ENCODE measurements at regions not wholly inside any gene's neighbourhood (a gene's known extent, or its start where the extent isn't known, plus 50 kb on each side); places are given as distances from the start of the nearest gene placed in this dataset.

DNA sequence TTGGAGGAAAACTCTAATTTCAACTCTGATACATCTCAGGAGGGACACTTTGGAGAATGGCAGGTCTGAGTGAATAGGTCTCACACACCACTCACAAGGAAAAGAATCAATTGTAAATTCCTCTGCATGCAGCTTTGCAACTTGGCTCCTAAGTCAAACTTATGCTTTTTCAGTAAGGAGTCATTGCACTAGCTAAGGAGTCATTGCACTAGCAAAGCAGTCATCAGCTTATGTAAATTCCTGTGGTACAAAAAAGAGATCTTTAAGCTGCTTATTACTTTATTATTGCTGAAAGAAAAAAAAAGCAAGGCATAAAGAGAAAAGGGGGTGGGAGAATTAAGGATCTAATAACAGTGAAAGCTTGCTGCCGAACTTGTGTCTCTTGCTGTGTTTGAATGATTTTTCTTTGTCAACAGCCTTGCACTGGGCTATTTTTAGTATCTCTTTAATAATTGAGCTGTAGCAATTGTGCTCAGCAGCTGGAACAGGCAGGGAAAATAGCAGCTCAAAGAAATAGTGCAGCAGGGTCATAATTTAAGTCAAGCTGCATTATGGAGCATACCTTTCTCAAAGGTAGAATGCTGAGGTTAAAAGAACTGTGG lies 154.3 kb upstream of the ARPP21 start:
- DNase-seq (ENCODE audit: low spot score): no peak

- no peak for DNase-seq (ENCODE audit: low spot score)
These were observed 153.0 kb upstream of the ARPP21 start for GRCh38 chr3:35486295-35486694.

- no peak for DNase-seq (ENCODE audit: low spot score)
These were observed 151.9 kb upstream of the ARPP21 start for GRCh38 chr3:35487376-35487775.

GRCh38 chr3:35488526-35488925 lies 150.8 kb upstream of the ARPP21 start:
- no peak for DNase-seq (ENCODE audit: low spot score)

- DNase-seq (ENCODE audit: low spot score): no peak
These were observed 146.5 kb upstream of the ARPP21 start for GRCh38 chr3:35492841-35493240.

- no peak for DNase-seq (ENCODE audit: low spot score)
These were observed 140.7 kb upstream of the ARPP21 start for GRCh38 chr3:35498506-35499210.

DNA sequence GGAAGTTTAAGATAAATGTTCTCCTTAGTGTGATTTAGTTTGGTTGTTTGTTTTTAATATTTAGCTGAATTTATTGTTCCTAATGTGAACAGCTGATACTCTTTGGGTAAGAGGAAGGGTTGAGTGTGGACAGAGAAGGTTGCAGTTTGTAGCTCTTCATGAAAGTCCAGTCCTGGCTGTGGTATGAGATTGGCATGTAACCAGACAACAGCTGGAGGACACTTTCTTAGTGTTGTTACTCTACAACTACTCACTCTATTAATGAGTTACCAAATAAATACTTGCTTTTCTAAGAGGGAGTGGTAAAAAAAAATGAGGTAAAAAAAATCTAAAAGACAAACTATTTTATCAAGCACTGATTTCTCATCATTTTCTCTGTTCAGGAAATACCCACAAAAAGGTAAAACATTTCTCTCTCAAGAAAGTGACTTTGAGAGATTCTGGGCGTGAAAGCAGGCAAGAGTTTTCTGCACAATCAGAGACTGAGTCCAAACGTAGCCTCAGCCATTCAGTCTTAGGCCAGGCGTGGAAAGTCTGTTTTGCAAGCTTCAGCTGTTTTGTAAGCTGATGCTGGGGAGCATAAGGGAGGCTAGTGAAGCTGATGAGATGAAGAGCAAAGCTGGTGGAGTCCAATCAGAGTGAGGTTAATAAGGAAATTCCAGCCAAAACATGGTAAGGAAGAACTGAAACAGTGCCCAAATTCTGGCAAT lies 138.5 kb upstream of the ARPP21 start:
- no peak for DNase-seq (ENCODE audit: low spot score)

GRCh38 chr3:35502699-35503098 lies 136.6 kb upstream of the ARPP21 start:
- no peak for DNase-seq (ENCODE audit: low spot score)

DNA sequence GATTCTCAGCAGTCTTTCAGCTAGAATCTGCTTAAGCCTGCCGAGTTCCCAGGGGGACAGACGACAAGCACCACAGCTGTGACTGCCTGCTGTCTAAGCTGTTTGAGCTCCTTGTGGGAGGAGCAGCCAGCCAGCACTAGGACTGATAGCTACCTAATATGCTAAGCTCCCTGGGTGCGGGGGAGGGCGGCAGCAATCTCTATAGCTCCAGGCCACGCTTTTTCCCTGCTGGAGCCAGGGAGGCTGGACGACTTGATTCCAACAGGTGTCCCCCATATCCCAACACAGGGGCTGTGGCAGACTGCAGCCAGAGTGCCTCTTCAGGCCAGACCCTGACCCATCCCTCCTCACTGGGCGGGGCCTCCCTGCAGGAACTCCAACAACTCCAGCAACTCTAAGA lies 134.1 kb upstream of the ARPP21 start:
- DNase-seq (ENCODE audit: low spot score): no peak

DNA sequence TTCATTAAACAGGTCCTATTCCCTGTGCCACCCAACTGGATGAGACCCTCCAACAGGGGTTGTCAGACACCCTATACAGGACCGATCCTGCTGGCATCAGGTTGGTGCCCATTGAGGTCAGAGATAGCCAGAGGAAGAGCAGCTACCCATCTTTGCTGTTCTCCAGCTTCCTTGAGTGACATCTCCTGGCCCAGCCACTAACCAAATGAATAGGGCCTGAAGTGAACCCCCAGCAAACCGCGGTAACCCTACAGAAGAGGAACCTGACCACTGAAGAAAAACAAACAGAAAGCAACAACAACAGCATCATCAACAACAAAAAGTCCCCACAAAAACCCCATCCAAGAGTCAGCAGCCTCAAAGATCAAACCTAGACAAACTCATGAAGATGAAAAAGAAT lies 133.6 kb upstream of the ARPP21 start:
- DNase-seq (ENCODE audit: low spot score): no peak

- no peak for DNase-seq (ENCODE audit: low spot score)
These were observed 119.4 kb upstream of the ARPP21 start for GRCh38 chr3:35519936-35520335.

GRCh38 chr3:35521196-35521595 lies 118.1 kb upstream of the ARPP21 start:
- DNase-seq (ENCODE audit: low spot score): no peak

DNA sequence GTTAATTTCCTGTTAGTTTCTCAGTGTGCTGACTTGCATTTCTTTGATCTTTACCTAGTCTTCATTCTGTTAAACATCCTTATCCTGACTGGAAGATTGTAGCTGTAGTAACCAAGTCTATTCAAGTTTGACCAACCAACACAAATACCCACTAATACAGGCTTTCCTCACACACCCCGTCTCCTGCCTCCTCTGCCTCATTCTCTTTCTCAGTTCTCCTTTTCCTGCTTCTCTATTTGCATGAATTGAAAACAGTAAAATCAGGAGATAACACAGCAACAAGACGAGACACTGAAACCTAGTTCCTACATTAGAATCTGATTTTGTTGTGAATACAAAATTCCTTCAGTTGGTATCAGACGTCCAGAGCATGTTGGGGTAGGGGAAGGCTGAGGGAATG lies 116.9 kb upstream of the ARPP21 start:
- no peak for DNase-seq (ENCODE audit: low spot score)

DNA sequence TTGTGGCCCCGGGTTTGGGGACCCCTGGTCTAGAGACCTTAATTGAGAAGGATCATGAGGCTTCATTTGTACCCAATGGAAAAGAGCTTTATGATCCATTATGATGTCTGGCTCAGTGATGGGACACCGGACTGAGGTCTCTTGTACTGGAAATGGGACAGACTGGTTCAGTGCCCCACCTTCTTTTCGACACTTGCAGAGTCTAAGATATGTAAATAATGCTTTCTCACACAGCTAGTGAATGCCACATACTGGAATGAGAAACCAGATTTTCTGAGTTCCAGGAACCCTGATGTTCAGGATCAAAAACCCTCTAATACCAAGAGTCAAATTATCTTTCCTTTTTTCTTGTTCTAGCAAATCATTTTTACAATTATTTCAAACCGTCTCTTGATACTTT lies 116.3 kb upstream of the ARPP21 start:
- no peak for DNase-seq (ENCODE audit: low spot score)

DNA sequence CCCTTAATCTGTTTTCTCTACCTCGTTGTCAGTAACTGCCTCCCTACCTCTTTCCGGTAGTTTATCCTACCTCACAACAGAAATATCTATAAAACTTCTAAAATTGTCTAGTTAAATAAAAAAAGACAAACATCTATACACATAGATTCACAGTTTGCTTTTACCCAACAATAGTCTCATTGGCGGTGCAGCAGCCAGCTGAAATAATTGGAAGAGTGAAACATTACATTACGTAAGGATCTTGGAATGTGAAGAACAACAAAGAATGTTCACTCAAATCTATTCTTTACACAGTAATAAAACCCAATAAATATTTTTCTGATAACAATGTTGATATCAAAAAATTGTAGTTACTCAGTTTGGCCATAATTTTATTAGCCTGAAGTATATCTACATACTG lies 115.5 kb upstream of the ARPP21 start:
- no peak for DNase-seq (ENCODE audit: low spot score)

GRCh38 chr3:35524856-35525255 lies 114.5 kb upstream of the ARPP21 start:
- DNase-seq (ENCODE audit: low spot score): no peak

DNA sequence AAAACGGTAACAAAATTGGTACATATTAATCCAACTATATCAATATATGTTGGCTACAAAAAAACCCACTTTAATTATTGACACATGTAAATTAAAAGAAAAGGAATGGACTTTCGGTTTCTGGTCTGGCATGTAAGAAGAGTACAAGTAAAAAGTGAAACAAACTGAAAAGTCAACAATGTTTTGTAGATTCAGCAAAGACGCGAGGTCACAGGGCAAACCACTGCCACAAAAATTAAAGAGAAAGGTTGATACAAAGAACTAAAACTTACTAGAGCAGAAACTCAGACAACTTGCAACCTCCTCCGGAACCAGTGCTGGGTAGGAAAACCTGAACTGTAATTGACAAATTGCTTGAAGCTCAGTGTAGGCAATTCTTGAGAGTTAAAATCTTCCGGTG lies 110.6 kb upstream of the ARPP21 start:
- DNase-seq (ENCODE audit: low spot score): no peak

GRCh38 chr3:35529337-35529736 lies 110.0 kb upstream of the ARPP21 start:
- no peak for DNase-seq (ENCODE audit: low spot score)

GRCh38 chr3:35537265-35537664 lies 102.1 kb upstream of the ARPP21 start:
- DNase-seq (ENCODE audit: low spot score): no peak

DNA sequence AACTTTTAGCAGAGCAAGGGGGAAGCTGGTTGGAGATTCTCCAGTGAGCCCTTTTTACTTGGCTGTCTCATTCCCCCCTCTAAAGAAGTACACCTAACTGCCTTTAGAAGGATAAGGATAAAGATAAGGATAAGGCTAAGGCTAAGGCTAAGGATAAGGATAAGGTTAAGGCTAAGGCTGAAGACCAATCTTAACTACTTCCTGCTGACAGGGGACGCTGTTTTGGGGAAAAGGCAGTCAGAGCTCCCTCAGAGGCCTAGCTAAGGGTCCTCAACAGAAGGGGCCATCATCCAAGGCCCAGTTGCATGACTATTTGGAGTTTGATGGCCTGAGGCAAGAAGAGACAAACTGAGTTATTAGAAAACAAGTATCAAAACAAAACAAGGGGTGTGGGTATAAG lies 94.3 kb upstream of the ARPP21 start:
- no peak for DNase-seq (ENCODE audit: low spot score)

DNA sequence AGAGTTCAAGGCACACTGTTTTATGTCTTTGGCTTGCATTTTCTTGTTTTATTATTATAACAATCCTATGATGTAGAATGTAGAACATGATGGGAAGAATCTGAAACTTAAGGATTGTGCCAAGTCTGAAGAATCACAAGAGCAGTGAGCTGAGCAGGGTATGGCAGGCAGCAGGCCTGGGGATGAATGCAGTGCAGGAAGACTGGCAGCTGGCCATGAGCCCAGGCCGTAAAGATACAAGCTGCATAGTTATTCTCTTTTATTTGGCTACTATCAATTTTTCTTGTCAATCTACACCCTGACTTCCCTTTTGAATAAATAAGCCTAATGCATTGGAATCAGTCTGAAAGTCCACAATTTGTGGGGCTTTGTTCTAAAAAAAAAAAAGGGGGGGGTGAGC lies 89.6 kb upstream of the ARPP21 start:
- no peak for DNase-seq (ENCODE audit: low spot score)

DNA sequence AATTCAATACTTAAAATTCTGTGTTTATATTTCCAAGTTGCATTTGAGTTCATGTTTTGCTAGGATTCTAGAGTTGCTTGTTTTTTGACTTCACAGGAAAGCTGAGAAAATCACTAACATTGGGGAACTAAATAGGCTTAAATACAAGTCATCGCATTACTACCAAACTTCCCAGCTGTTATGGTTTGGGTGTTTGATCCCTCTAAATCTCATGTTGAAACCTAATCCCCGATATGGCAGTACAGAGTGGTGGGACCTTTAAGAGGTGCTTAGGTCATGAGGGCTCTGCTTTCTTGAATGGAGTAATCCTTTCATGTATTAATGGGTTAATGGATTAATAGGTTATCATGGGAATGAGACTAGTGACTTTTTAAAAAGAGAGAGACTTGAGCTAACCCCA lies 77.2 kb upstream of the ARPP21 start:
- DNase-seq (ENCODE audit: low spot score): no peak

DNA sequence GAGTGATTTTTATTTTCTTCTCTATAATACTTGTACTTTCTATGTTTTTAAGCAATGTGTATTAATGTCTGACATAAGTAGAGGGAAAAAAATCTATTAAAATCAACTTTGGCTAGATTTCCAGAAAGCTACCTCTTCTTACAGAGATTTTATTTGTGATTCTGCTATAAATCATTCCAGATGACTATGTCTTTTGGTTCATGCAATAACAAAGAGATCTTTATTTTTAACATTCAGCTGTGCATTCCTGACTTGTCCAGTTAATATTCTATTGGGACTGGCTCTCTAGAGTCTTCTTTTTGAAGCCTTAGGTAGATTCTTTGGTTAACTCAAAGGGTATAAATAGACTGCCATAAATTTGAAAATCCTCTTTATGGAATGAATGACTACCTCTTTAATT lies 74.3 kb upstream of the ARPP21 start:
- DNase-seq (ENCODE audit: low spot score): no peak

Measured in H4 (cell line).